ENCODE measurements at regions not wholly inside any gene's neighbourhood (a gene's known extent, or its start where the extent isn't known, plus 50 kb on each side); places are given as distances from the start of the nearest gene placed in this dataset.

GRCh38 chr3:18527691-18528090 lies 102.6 kb upstream of the SATB1 start:
- no peak overlapping the region for H2BK5ac ChIP-seq (ENCODE audit: low read depth, low read length, poor library complexity, severe bottlenecking)
- dilution Hi-C loops (cut with HindIII; ENCODE audit: low sequenced_read_pairs, unreplicated experiment) = no loop called here
- no peak for ATAC-seq (ENCODE audit: low read depth)
- no peak overlapping the region for H4K91ac ChIP-seq (ENCODE audit: insufficient read depth, low read depth, low read length)
- H4K8ac ChIP-seq (ENCODE audit: low read depth in 2 of 2, low read length in 2 of 2) = no peak overlapping the region
- no peak overlapping the region for H2BK20ac ChIP-seq (ENCODE audit: low read depth, low read length)
- POLR2A ChIA-PET (ENCODE audit: unreplicated experiment) = no interaction called here
- no peaks in the 10 kb centered on the region for H3K4me1 ChIP-seq (ENCODE audit: control insufficient read depth, insufficient read depth, low read length)
- H3K9me1 ChIP-seq (ENCODE audit: insufficient read depth, low read length) = no peaks in the 10 kb centered on the region
- intact Hi-C loops (cut with micrococcal nuclease) = no loop called here
- BruUV-seq (replicated peaks) = no TSS peak
- no peaks in the 10 kb centered on the region for H3K79me1 ChIP-seq (ENCODE audit: low read depth in 1 of 2, low read length in 2 of 2)
- H3K4me2 ChIP-seq (ENCODE audit: low read depth, low read length) = no peak overlapping the region
- no peak overlapping the region for H2AK9ac ChIP-seq (replicated peaks; ENCODE audit: low read depth, low read length, poor library complexity)
- H3K18ac ChIP-seq (ENCODE audit: low read depth, low read length) = no peak overlapping the region
- H3K9me3 ChIP-seq (ENCODE audit: control insufficient read depth, insufficient read depth, low read length) = peaks cover 5% of the 10 kb centered on the region
- no peaks in the 10 kb centered on the region for H3K36me3 ChIP-seq (ENCODE audit: control insufficient read depth, insufficient read depth, low read length)
- H3K4ac ChIP-seq (ENCODE audit: low read depth, low read length) = no peak overlapping the region
- H2AK5ac ChIP-seq (ENCODE audit: low read depth, low read length) = no peak overlapping the region
- H4K20me1 ChIP-seq (ENCODE audit: insufficient read depth, low read length) = no peaks in the 10 kb centered on the region
- H2BK15ac ChIP-seq (ENCODE audit: low read depth, low read length) = no peak overlapping the region
- DNase-seq = no peak
- no peak overlapping the region for H3K27ac ChIP-seq (ENCODE audit: insufficient read depth, low read length)
- in situ Hi-C loops (cut with MboI; ENCODE audit: low sequenced_read_pairs) = no loop called here
- H3K4me3 ChIP-seq (ENCODE audit: insufficient read depth, low read depth, low read length) = no peak overlapping the region
- no peaks in the 10 kb centered on the region for H3K27me3 ChIP-seq (ENCODE audit: control insufficient read depth, insufficient read depth, low read length)
- H3K14ac ChIP-seq (replicated peaks; ENCODE audit: low read depth, low read length) = no peak overlapping the region
- no peak overlapping the region for H2AFZ ChIP-seq (replicated peaks; ENCODE audit: low read length, poor library complexity)
- H3K23ac ChIP-seq (ENCODE audit: low read depth, low read length) = no peak overlapping the region
- H3K9ac ChIP-seq (ENCODE audit: low read depth, low read length) = no peak overlapping the region
- TF ChIP-seq MXI1 (IDR thresholded peaks at IDR 0.05; ENCODE audit: borderline replicate concordance, low read depth, low read length) = no peak
- TF ChIP-seq POLR2A (IDR thresholded peaks at IDR 0.05; ENCODE audit: low read depth, low read length) = no peak
- no peak for TF ChIP-seq RFX5 (IDR thresholded peaks at IDR 0.05; ENCODE audit: low read depth, low read length)
- CTCF ChIA-PET = no interaction called here
- H3K56ac ChIP-seq (ENCODE audit: extremely low read depth, insufficient read depth, low read length) = no peak overlapping the region
- H4K5ac ChIP-seq (ENCODE audit: low read depth, low read length) = no peak overlapping the region
- H2BK120ac ChIP-seq (ENCODE audit: low read depth, low read length) = no peak overlapping the region
